Ovary (tissue), 3 donors: ENCODE measurements at regions not wholly inside any gene's neighbourhood (a gene's known extent, or its start where the extent isn't known, plus 50 kb on each side); places are given as distances from the start of the nearest gene placed in this dataset.

Source experiments
- EP300 ChIP-seq: sonication (generic); formaldehyde crosslinking; IDR thresholded peaks from one replicate; pipeline ENCODE4 v1.6.1; 2017; ENCODE audit warnings: antibody characterized with exemption
- POLR2A ChIP-seq: fragments of 450-650 bp; IDR thresholded peaks from one replicate; pipeline ENCODE4 v1.6.1; 2017; ENCODE audit warnings: antibody characterized with exemption, mild to moderate bottlenecking, moderate library complexity
- TF ChIP-seq, protein P1 (sequence below), 3 donors: fragments of 450-650 bp in 2 of 3; fragments of 200-600 bp in 1 of 3; IDR thresholded peaks; one replicate each; pipeline versions ENCODE4 v1.5.1 to v1.8.0; 2016 to 2022; ENCODE audit warnings: antibody characterized with exemption in 3 of 3, mild to moderate bottlenecking in 1 of 3
- donor health status: DM: no; HTN: no; CAD: no.

DNA sequence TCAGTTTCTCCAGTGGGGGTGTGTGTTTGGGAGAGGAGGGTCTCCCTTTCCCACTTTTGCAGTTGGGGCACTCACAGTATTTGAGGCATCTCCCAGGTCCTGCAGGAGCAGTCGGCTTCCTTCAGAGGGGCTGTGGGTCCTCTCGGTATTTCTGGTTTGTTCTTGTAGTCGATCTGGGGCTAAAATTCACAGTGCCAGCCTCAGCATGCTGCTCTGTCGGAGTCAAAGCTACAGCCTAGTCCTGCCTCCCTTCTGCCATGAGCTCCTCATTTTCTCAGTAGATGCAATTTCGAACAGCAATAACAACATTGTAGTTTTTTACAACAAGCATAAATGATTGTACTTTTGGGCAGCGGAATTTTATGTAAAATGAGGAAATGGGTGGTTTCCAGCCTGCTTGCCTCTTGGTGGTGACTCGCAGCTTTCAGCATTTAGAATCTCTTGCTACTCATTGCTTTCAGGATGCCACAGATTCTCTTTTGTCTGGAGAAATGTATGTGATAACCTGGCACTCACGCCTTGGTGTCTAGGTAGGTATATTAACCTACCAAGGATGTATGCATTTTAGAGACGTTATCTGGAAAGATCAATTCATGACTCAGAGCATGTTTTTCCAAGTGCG, 82.4 kb upstream of the C21orf91 start:
- TF ChIP-seq, protein P1, sequence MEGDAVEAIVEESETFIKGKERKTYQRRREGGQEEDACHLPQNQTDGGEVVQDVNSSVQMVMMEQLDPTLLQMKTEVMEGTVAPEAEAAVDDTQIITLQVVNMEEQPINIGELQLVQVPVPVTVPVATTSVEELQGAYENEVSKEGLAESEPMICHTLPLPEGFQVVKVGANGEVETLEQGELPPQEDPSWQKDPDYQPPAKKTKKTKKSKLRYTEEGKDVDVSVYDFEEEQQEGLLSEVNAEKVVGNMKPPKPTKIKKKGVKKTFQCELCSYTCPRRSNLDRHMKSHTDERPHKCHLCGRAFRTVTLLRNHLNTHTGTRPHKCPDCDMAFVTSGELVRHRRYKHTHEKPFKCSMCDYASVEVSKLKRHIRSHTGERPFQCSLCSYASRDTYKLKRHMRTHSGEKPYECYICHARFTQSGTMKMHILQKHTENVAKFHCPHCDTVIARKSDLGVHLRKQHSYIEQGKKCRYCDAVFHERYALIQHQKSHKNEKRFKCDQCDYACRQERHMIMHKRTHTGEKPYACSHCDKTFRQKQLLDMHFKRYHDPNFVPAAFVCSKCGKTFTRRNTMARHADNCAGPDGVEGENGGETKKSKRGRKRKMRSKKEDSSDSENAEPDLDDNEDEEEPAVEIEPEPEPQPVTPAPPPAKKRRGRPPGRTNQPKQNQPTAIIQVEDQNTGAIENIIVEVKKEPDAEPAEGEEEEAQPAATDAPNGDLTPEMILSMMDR (IDR thresholded peaks at IDR 0.05): no peak
- no peak for TF ChIP-seq POLR2A
- no peak for TF ChIP-seq EP300
